KMS-11 (cell line): ENCODE measurements at regions not wholly inside any gene's neighbourhood (a gene's known extent, or its start where the extent isn't known, plus 50 kb on each side); places are given as distances from the start of the nearest gene placed in this dataset.

Experiments used
- H2AFZ ChIP-seq: fragments of 200-600 bp; sonication (generic); 2 replicates; pipeline ENCODE4 v1.6.1; 2016; ENCODE audit warnings: antibody characterized with exemption, mixed run types, low read depth
- H3K27ac ChIP-seq: fragments of 200-600 bp; sonication (generic); 2 replicates; pipeline ENCODE4 v1.6.1; 2016; ENCODE audit warnings: mild to moderate bottlenecking, mixed run types
- H3K27me3 ChIP-seq: fragments of 200-600 bp; sonication (generic); 2 replicates; pipeline ENCODE4 v1.6.1; 2017; ENCODE audit warnings: mild to moderate bottlenecking, low read depth, mixed run types, moderate library complexity; ENCODE audit not compliant: insufficient read depth
- H3K36me3 ChIP-seq: fragments of 200-600 bp; sonication (generic); 2 replicates; pipeline ENCODE4 v1.6.1; 2017; ENCODE audit warnings: mild to moderate bottlenecking, mixed run types; ENCODE audit not compliant: insufficient read depth
- H3K4me1 ChIP-seq: fragments of 200-600 bp; sonication (generic); 2 replicates; pipeline ENCODE4 v1.6.1; 2016; ENCODE audit warnings: mild to moderate bottlenecking, low read depth, mixed run types; ENCODE audit not compliant: poor library complexity, severe bottlenecking
- H3K4me2 ChIP-seq: fragments of 200-600 bp; sonication (generic); 2 replicates; pipeline ENCODE4 v1.7.0; 2016; ENCODE audit warnings: mild to moderate bottlenecking, mixed run types
- H3K4me3 ChIP-seq: fragments of 200-600 bp; sonication (generic); IDR thresholded peaks from 2 replicates; pipeline ENCODE4 v1.6.1; 2017; ENCODE audit warnings: low read depth, low read length, mixed read lengths; ENCODE audit not compliant: insufficient read depth
- H3K79me2 ChIP-seq: fragments of 200-600 bp; sonication (generic); 2 replicates; pipeline ENCODE4 v1.6.1; 2016; ENCODE audit warnings: low read depth, mixed run types; ENCODE audit not compliant: insufficient read depth
- H3K9ac ChIP-seq: fragments of 200-600 bp; sonication (generic); 2 replicates; pipeline ENCODE4 v1.6.1; 2016; ENCODE audit warnings: mild to moderate bottlenecking, mixed run types
- H4K20me1 ChIP-seq: fragments of 200-600 bp; sonication (generic); 2 replicates; pipeline ENCODE4 v1.6.1; 2016; ENCODE audit warnings: mild to moderate bottlenecking, mixed run types; ENCODE audit not compliant: insufficient read depth
- CTCF ChIP-seq: fragments of 200-600 bp; sonication (generic); conservative IDR thresholded peaks from 2 replicates; pipeline ENCODE4 v1.6.1; 2017; ENCODE audit warnings: low read depth, mild to moderate bottlenecking, antibody characterized with exemption, low read length, moderate library complexity, mixed read lengths

- H3K36me3 ChIP-seq, result no peaks in the 10 kb centered on the region
- H3K27ac ChIP-seq, result no peak overlapping the region
- H4K20me1 ChIP-seq, result no peaks in the 10 kb centered on the region
- no peaks in the 10 kb centered on the region for H3K27me3 ChIP-seq
- no peaks in the 10 kb centered on the region for H3K4me1 ChIP-seq
- TF ChIP-seq CTCF, result no peak
- H3K4me3 ChIP-seq, result no peak overlapping the region
- H3K79me2 ChIP-seq, result no peaks in the 10 kb centered on the region
- H3K9ac ChIP-seq, result no peak overlapping the region
- no peak overlapping the region for H2AFZ ChIP-seq
- H3K4me2 ChIP-seq, result no peak overlapping the region
These were observed 468.0 kb downstream of the UQCRFS1 start for GRCh38 chr19:28744943-28745342.

DNA sequence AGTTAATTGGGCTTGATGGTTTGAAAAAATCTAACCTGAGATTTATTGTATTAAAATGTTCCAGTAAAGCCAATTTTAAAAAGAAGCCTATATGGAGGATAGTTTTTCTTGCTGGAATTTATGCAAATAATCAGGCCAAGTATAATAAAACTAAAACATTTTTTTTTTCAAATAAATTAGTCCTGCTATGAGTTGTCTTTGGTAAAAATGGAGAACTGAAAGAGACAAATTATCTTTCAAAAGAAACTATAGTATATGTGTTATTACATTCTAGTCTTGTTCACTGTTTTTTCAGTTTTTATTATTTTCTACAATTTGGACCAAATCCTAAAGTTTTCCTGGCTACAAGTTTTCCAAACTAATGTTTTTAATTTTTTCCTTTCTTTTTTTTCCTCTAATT, 468.9 kb downstream of the UQCRFS1 start:
- TF ChIP-seq CTCF, result no peak
- no peaks in the 10 kb centered on the region for H4K20me1 ChIP-seq
- H3K4me2 ChIP-seq, result no peak overlapping the region
- H3K9ac ChIP-seq, result no peak overlapping the region
- H3K27ac ChIP-seq, result no peak overlapping the region
- no peaks in the 10 kb centered on the region for H3K27me3 ChIP-seq
- H3K4me1 ChIP-seq, result no peaks in the 10 kb centered on the region
- no peak overlapping the region for H3K4me3 ChIP-seq
- H3K79me2 ChIP-seq, result no peaks in the 10 kb centered on the region
- no peak overlapping the region for H2AFZ ChIP-seq
- no peaks in the 10 kb centered on the region for H3K36me3 ChIP-seq

- H3K4me3 ChIP-seq, result no peak overlapping the region
- no peaks in the 10 kb centered on the region for H3K36me3 ChIP-seq
- H4K20me1 ChIP-seq, result no peaks in the 10 kb centered on the region
- no peak overlapping the region for H3K27ac ChIP-seq
- no peaks in the 10 kb centered on the region for H3K27me3 ChIP-seq
- H2AFZ ChIP-seq, result peak overlapping the region; percentile 88
- peak; percentile 78 for TF ChIP-seq CTCF
- H3K4me2 ChIP-seq, result peak overlapping the region; percentile 67
- peaks cover 8% of the 10 kb centered on the region for H3K4me1 ChIP-seq
- H3K9ac ChIP-seq, result peak overlapping the region; percentile 24; the same call in 1 of the 2 replicates
- H3K79me2 ChIP-seq, result no peaks in the 10 kb centered on the region
These were observed 475.7 kb downstream of the UQCRFS1 start for GRCh38 chr19:28737021-28737895.

GRCh38 chr19:28736528-28736927, 476.4 kb downstream of the UQCRFS1 start:
- Histone ChIP-seq H3K27me3 (no peaks in the 10 kb centered on the region), H2AFZ (peak overlapping the region; percentile 88), H3K27ac (no peak overlapping the region), H4K20me1 (no peaks in the 10 kb centered on the region), H3K9ac (peak overlapping the region; percentile 24; the same call in 1 of the 2 replicates), H3K4me3 (no peak overlapping the region), H3K79me2 (no peaks in the 10 kb centered on the region), H3K4me1 (peaks cover 8% of the 10 kb centered on the region), H3K36me3 (no peaks in the 10 kb centered on the region), H3K4me2 (peak overlapping the region; percentile 67)
- no peak for TF ChIP-seq CTCF
